ENCODE measurements at regions not wholly inside any gene's neighbourhood (a gene's known extent, or its start where the extent isn't known, plus 50 kb on each side); places are given as distances from the start of the nearest gene placed in this dataset.

- no peaks in the 10 kb centered on the region for H3K4me1 ChIP-seq (ENCODE audit: low read depth)
- H3K36me3 ChIP-seq (ENCODE audit: low read depth) = no peaks in the 10 kb centered on the region
- ATAC-seq (no peak), DNase-seq (no peak)
- H3K4me3 ChIP-seq = no peak overlapping the region
- intact Hi-C loops (cut with DNase I, micrococcal nuclease) = no loop called here
- no peaks in the 10 kb centered on the region for H3K9me3 ChIP-seq
- no peak for TF ChIP-seq CTCF (IDR thresholded peaks at IDR 0.05)
Measured at GRCh38 chr15:47570881-47571640, 146.2 kb upstream of the SEMA6D start.

GRCh38 chr15:47573673-47574072, 143.6 kb upstream of the SEMA6D start:
- Histone ChIP-seq H3K4me3 (no peak overlapping the region), H3K36me3 (ENCODE audit: low read depth) (no peaks in the 10 kb centered on the region), H3K4me1 (ENCODE audit: low read depth) (no peaks in the 10 kb centered on the region), H3K9me3 (no peaks in the 10 kb centered on the region)
- DNase-seq (no peak), ATAC-seq (no peak)
- TF ChIP-seq CTCF (IDR thresholded peaks at IDR 0.05) = no peak
- intact Hi-C loops (cut with DNase I, micrococcal nuclease) = no loop called here

GRCh38 chr15:47577000-47577399, 140.3 kb upstream of the SEMA6D start:
- no peak for ATAC-seq
- TF ChIP-seq CTCF (IDR thresholded peaks at IDR 0.05) = no peak
- DNase-seq = no peak
- Histone ChIP-seq H3K9me3 (no peaks in the 10 kb centered on the region), H3K4me3 (no peak overlapping the region), H3K36me3 (ENCODE audit: low read depth) (no peaks in the 10 kb centered on the region), H3K4me1 (ENCODE audit: low read depth) (no peaks in the 10 kb centered on the region)
- intact Hi-C loops (cut with DNase I, micrococcal nuclease) = no loop called here

GRCh38 chr15:47577461-47577860, 139.8 kb upstream of the SEMA6D start:
- TF ChIP-seq CTCF (IDR thresholded peaks at IDR 0.05) = no peak
- ATAC-seq (no peak), DNase-seq (no peak)
- Histone ChIP-seq H3K36me3 (ENCODE audit: low read depth) (no peaks in the 10 kb centered on the region), H3K4me3 (no peak overlapping the region), H3K4me1 (ENCODE audit: low read depth) (no peaks in the 10 kb centered on the region), H3K9me3 (no peaks in the 10 kb centered on the region)
- intact Hi-C loops (cut with DNase I, micrococcal nuclease) = no loop called here

- no peaks in the 10 kb centered on the region for H3K9me3 ChIP-seq
- intact Hi-C loops (cut with DNase I, micrococcal nuclease) = no loop called here
- DNase-seq (no peak), ATAC-seq (no peak)
- no peaks in the 10 kb centered on the region for H3K4me1 ChIP-seq (ENCODE audit: low read depth)
- no peak overlapping the region for H3K4me3 ChIP-seq
- no peaks in the 10 kb centered on the region for H3K36me3 ChIP-seq (ENCODE audit: low read depth)
- no peak for TF ChIP-seq CTCF (IDR thresholded peaks at IDR 0.05)
Measured at GRCh38 chr15:47582233-47582632, 135.1 kb upstream of the SEMA6D start.

- DNase-seq = no peak
- Histone ChIP-seq H3K36me3 (ENCODE audit: low read depth) (no peaks in the 10 kb centered on the region), H3K9me3 (no peaks in the 10 kb centered on the region), H3K4me3 (no peak overlapping the region), H3K4me1 (ENCODE audit: low read depth) (no peaks in the 10 kb centered on the region)
- TF ChIP-seq CTCF (IDR thresholded peaks at IDR 0.05) = no peak
- no peak for ATAC-seq
- intact Hi-C loops (cut with DNase I, micrococcal nuclease) = no loop called here
Measured at GRCh38 chr15:47584316-47584715, 133.0 kb upstream of the SEMA6D start.
